GM12892 (cell line): ENCODE measurements at regions not wholly inside any gene's neighbourhood (a gene's known extent, or its start where the extent isn't known, plus 50 kb on each side); places are given as distances from the start of the nearest gene placed in this dataset.

Experiments
- DNase-seq: peaks from one replicate; pipeline ENCODE4 v3.0.0; 2011; ENCODE audit not compliant: insufficient read length
- FAIRE-seq: peaks from 2 replicates; lab custom pipeline; 2011; peaks lifted over from hg19 to GRCh38; lab: Jason Lieb, UNC
- POLR2A ChIP-seq: IDR thresholded peaks from 2 replicates; pipeline ENCODE4 v1.6.1; 2011; ENCODE audit warnings: low read depth, low read length, control low read depth
- POLR2AphosphoS5 ChIP-seq: IDR thresholded peaks from 2 replicates; pipeline ENCODE4 v1.6.1; 2011; ENCODE audit warnings: low read depth, low read length, control low read depth
- TAF1 ChIP-seq: IDR thresholded peaks from 2 replicates; pipeline ENCODE4 v1.6.1; 2011; ENCODE audit warnings: low read depth, mild to moderate bottlenecking, control low read depth, low read length, borderline replicate concordance

DNA sequence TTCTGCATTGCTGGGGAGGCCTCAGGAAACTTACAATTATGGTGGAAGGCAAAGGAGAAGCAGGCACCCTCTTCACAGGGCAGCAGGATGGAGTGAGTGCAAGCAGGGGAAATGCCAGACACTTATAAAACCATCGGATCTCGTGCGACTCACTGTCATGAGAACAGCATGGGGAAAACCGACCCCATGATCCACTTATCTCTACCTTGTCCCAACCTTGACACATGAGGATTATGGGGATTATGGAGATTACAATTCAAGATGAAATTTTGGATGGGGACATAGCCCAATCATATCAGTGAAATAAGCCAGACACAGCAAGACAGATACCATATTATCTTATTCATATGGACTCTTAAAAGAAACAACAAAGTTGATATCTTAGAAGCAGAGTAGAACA is 134.9 kb downstream of the C4orf33 start:
- FAIRE-seq (no peak), DNase-seq (no peak)
- TF ChIP-seq TAF1 (no peak), POLR2AphosphoS5 (no peak), POLR2A (no peak)

DNA sequence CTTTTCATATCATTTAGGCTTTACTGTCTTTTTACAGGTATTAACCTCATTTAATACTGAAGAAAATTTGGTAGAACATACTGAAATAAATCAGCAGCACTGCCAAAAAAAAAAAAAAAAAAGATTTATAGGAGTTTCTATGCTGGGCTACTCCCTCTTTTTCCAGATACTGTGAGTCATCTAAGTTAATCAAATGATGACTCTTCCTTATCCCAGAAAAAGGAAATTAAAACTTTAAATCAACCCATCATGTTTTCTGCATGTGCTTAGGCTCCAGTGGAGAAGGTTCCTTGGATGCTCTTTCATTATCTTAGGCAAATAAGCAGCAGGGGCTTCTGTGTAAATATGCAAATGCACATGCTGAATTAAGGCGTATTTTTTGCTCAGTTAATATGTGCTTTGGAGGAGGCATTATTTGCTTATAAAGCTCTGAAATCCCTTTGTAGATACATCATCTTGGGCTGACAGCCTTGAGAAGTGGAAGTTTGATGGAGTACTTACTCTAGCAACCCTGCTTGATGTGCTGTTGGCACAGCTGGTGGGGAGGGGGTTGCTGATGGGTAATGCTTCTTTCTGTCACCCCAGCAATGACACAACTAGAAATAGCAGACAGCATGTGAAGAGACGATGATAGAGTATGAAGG is 136.1 kb downstream of the C4orf33 start:
- no peak for DNase-seq

DNA sequence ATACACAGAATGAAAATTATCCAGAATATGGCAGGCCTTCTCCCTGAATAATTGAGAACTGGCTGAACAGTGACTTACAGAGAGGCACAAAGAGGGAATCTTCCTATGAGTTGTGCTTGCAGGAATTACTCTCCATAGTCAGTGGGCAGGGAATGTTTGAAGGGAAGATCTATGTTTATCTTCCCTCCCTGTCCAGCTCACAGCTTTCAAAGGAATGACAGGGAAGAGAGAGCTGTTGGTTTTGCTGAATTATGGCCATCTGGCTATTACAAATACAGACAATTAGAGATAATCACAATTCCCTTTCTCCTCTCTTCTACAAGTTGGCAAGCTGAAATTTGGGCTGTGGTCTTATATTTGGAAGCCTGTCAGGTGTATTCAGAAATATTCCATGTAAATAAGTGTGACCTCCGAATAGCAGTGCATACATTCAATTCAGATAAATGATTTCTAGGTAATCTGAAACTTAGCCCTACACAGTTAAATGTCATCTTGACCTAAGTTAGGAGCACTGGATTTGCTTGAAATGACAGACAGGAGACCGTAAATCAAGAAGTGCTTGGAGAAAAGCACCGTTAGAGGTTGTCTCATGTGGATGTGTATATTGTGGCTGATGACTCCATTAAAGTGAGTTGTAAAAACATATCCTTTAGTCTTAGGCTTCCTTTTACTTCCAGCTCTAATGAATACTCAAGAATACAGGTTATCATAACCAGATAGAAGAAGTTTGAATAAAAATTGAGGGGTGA is 136.8 kb downstream of the C4orf33 start:
- FAIRE-seq (no peak), DNase-seq (no peak)

More for the DNA sequence above, 136.1 kb downstream of the C4orf33 start:
- no peak for FAIRE-seq
- TF ChIP-seq POLR2AphosphoS5, result no peak
- no peak for TF ChIP-seq TAF1
- no peak for TF ChIP-seq POLR2A

DNA sequence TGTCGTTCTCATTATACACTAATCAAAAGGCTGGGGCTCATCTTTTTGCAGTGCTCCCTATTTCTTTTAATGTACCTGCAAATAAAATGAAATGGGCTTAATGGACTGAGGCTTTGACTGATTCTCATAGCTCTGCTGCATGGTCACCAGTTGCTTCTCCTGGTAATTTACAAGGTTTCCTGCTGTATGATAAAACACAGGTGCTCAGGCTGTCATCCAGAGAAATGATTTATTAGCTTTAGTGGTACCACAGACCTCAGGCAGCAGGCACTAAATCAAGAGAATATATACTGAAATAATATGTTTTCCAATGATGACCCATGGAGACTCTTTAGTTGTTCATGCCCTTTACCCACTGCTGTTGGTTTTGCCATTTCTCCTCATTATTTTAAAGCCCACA is 137.7 kb downstream of the C4orf33 start:
- FAIRE-seq (no peak), DNase-seq (no peak)
- TF ChIP-seq POLR2AphosphoS5 (no peak), POLR2A (no peak), TAF1 (no peak)

More for the DNA sequence above, 136.8 kb downstream of the C4orf33 start:
- TF ChIP-seq TAF1, result no peak

DNA sequence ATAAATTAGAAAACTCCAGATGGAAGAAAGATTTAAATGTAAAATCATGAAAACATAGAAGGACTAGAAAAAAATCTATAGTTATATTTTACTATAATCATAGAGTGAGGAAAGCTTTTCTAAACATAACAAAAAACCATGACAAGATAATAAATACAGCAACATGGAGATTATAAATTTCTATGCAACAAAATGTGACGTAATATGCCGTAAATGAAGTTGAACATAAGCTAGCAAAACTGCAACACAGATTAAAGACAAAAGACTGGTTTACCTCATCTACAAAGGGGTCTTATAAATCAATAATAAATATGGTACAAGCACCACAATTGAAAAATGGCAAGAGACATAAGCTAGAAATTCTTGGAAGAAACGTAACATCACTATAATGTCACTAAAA is 140.4 kb downstream of the C4orf33 start:
- TF ChIP-seq TAF1 (no peak), POLR2A (no peak), POLR2AphosphoS5 (no peak)
- FAIRE-seq (no peak), DNase-seq (no peak)

DNA sequence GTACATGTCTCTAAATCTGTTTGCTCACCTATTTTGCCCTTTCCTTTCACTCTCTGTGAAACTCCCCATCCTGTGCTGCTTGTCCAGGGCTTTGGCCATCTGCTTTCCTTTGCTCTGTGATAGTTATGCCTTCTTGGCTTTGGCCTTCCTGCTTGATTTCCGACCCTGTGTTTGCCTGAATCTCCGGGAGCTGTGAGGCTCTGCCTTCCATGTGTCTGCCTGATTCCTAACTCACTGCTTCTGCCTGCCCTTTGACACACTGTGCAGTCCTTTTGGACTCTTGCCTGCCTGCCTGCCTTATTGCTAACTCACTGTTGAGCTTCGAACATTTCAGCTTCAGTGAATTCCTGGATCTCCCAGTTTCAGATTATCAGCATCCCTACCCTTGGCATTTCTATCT is 143.1 kb downstream of the C4orf33 start:
- FAIRE-seq (no peak), DNase-seq (no peak)
- TF ChIP-seq POLR2A (no peak), TAF1 (no peak), POLR2AphosphoS5 (no peak)

DNA sequence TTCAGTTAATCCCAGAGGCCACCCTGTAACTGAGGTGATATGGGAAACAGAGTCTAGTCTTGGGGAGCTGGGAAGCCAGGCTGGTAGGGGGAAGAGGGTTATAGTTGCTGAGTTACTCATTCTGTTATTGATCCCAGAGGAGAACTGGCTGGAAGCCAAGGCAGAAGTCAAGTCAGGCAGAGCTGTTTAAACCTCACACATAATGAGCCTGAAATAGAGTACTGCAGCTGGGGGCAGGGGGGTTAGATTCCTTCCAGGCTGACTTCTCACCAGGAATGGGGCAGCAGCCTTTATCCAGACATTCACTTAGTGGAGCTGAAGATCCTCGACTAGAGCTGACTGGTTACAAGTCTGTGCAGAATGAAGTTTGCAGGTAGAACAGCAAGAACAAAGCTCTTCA is 144.9 kb downstream of the C4orf33 start:
- no peak for FAIRE-seq

DNA sequence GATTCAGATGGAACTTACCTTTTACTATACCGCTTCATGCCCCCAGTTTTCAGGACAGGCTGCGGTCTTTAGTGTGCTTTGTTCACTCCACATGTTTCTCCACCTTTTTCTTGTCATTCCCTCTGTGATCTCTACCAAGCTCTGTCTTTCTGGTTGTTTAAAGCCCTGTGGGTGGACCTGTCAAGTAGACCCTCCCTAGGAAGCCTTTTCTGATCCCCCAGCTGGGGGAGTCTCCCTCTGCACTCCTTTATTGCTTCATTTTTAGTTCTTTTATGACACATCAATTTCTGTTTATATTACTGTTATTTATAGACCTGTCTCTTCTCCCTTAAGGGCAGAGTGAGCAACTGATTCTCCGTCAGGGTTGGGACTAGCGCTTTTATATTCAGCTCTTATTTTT is 150.2 kb downstream of the C4orf33 start:
- DNase-seq (no peak), FAIRE-seq (no peak)
- TF ChIP-seq TAF1 (no peak), POLR2A (no peak), POLR2AphosphoS5 (no peak)

More for the DNA sequence above, 144.9 kb downstream of the C4orf33 start:
- no peak for DNase-seq
- TF ChIP-seq POLR2AphosphoS5, result no peak
- TF ChIP-seq POLR2A, result no peak
- no peak for TF ChIP-seq TAF1

DNA sequence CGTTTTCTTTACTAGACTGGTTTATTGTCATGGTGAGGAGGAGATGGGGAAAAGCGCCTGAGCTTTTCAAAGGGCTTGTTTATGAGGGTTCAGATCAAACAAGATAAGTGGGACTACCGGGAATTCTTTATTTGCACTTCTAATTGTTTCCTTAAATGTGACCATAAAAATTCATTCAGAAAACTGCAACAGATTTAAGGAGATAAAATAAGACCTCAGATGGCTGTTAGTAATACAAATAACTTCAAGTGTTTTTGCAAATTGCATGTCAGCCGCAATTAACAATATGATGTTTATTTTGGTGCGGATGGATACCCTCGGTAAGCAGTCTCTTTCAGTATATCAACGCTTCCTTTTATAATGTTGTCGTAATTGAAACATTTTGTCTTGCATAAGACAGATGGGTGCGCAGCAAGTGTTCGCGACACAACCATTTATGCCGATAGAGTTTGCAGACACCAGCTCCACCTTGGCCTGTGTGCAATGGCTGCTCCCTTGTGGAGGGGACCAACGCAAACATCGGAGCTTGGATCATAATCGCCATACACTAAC is 151.0 kb downstream of the C4orf33 start:
- TF ChIP-seq POLR2AphosphoS5, result no peak
- no peak for TF ChIP-seq POLR2A
- no peak for TF ChIP-seq TAF1
- FAIRE-seq (no peak), DNase-seq (no peak)

DNA sequence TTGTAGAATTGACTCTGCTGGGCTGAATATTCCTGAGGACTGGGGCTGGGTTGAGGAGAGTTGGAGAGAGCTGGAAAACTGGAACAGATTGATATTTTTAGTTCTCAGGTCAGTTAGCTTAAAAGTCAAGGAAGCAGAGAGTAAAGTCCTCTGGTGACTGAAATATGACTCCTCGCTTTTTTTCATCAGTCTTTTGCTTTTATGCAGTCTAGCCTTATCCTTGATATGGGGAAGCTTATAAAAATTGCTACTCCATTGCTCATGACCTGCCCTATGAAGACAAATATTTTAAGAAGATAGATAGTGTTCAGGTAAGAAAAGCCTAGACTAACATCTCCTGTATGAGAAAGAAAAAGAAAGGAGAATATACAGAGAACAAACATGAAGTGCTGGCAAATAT is 152.7 kb downstream of the C4orf33 start:
- no peak for DNase-seq

DNA sequence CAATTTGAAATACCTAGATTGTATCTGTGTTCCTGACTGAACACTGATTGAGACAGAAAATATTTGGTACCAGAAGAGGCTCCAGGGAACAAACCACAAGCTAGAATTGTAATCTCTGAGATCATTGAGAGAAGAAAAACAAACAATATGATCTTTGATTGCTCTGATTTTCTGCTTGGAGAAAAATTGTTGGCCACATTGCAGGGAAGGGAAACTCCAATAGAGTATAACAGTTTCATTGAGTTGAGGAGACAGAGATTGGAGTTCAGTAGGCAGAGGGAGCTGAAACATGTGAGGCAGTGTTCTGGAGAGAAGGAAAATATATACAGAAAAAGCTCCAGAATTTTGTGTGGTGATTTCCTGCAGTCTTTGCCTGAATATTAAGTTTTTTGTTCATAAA is 158.2 kb downstream of the C4orf33 start:
- TF ChIP-seq POLR2AphosphoS5 (no peak), TAF1 (no peak), POLR2A (no peak)
- no peak for DNase-seq
- no peak for FAIRE-seq

More for the DNA sequence above, 152.7 kb downstream of the C4orf33 start:
- TF ChIP-seq POLR2AphosphoS5, result no peak
- TF ChIP-seq TAF1, result no peak
- no peak for TF ChIP-seq POLR2A
- no peak for FAIRE-seq

DNA sequence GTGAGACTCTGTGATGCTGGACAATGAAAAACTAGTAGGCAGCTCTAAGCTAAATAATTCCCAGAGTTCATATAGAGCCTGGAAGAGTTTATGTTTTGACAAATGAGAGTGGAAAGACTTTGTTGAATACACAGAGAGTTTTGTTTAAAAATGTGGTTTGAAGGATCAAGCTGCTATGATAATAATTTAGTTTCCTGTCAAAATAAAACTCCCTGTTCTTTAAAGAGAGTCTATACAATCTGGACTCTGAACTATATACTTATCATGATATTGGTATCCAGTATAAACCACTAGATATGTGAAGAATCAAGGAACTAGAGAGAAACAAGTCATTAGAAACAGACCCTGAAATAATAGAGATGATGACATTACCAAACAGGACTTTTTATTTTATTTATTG is 158.6 kb downstream of the C4orf33 start:
- TF ChIP-seq POLR2A (no peak), POLR2AphosphoS5 (no peak), TAF1 (no peak)
- no peak for FAIRE-seq
- DNase-seq, result no peak

DNA sequence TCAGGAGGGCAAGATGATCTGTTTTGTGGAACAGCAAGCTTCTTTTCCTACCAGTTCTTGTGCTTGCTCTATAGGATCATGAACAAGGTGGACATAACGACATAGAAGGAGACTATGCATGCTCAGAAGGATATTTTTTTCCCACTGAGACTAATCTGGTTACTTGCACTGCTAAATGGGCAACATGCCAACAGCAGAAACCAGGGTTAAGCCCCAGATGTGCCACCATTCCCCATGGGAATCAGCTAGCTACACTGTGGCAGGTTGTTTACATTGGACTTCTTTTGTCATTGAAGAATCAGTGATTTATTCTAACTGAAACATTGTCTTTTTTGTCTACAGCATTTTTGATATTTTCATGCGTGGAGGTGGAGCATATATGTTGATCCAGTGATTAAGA is 165.6 kb downstream of the C4orf33 start:
- TF ChIP-seq POLR2AphosphoS5 (no peak), POLR2A (no peak), TAF1 (no peak)
- DNase-seq (no peak), FAIRE-seq (no peak)
